WERI-Rb-1 (cell line): ENCODE measurements at regions not wholly inside any gene's neighbourhood (a gene's known extent, or its start where the extent isn't known, plus 50 kb on each side); places are given as distances from the start of the nearest gene placed in this dataset.

Source experiments
- DNase-seq: peaks from one replicate; pipeline ENCODE4 v3.0.0-alpha.2; 2020
- H3K27ac ChIP-seq: fragments of 250-450 bp; sonication (Bioruptor Pico); 2 replicates; pipeline ENCODE4 v1.5.1; 2020; ENCODE audit warnings: mild to moderate bottlenecking, moderate library complexity
- H3K27me3 ChIP-seq: fragments of 250-450 bp; sonication (Bioruptor Pico); 2 replicates; pipeline ENCODE4 v1.5.1; 2021; ENCODE audit warnings: mild to moderate bottlenecking, low read depth, moderate library complexity; ENCODE audit not compliant: insufficient read depth, severe bottlenecking
- H3K36me3 ChIP-seq: fragments of 250-450 bp; sonication (Bioruptor Pico); 2 replicates; pipeline ENCODE4 v1.5.1; 2020; ENCODE audit warnings: mild to moderate bottlenecking, moderate library complexity
- H3K4me3 ChIP-seq: 2 replicates; pipeline ENCODE4 v1.5.1; 2011; ENCODE audit warnings: low read depth, mild to moderate bottlenecking, control low read depth, low read length
- H3K9me3 ChIP-seq: fragments of 250-450 bp; sonication (Bioruptor Pico); 2 replicates; pipeline ENCODE4 v1.5.1; 2021; ENCODE audit warnings: mild to moderate bottlenecking, moderate library complexity; ENCODE audit not compliant: severe bottlenecking
- CTCF ChIP-seq: IDR thresholded peaks from 2 replicates; pipeline ENCODE4 v1.5.1; 2011; ENCODE audit warnings: low read depth, mild to moderate bottlenecking, control low read depth, inconsistent platforms, low read length

GRCh38 chr1:116207126-116207735 lies 96.0 kb downstream of the MAB21L3 start:
- Histone ChIP-seq H3K9me3 (no peaks in the 10 kb centered on the region), H3K4me3 (no peak overlapping the region), H3K36me3 (no peaks in the 10 kb centered on the region), H3K27me3 (no peaks in the 10 kb centered on the region), H3K27ac (no peak overlapping the region)
- no peak for TF ChIP-seq CTCF
- no peak for DNase-seq

- no peak for TF ChIP-seq CTCF
Measured at GRCh38 chr1:116208136-116208535, 96.9 kb downstream of the MAB21L3 start.

GRCh38 chr1:116211294-116211693 lies 100.1 kb downstream of the MAB21L3 start:
- Histone ChIP-seq H3K27ac (no peak overlapping the region), H3K27me3 (no peaks in the 10 kb centered on the region), H3K9me3 (peaks cover 3% of the 10 kb centered on the region), H3K36me3 (no peaks in the 10 kb centered on the region), H3K4me3 (no peak overlapping the region)
- DNase-seq: no peak
- TF ChIP-seq CTCF: no peak

More at GRCh38 chr1:116208136-116208535, 96.9 kb downstream of the MAB21L3 start:
- Histone ChIP-seq H3K4me3 (no peak overlapping the region), H3K9me3 (peaks cover 3% of the 10 kb centered on the region), H3K27ac (no peak overlapping the region), H3K36me3 (no peaks in the 10 kb centered on the region), H3K27me3 (no peaks in the 10 kb centered on the region)
- DNase-seq: no peak

- H3K27me3 ChIP-seq: no peaks in the 10 kb centered on the region
- no peaks in the 10 kb centered on the region for H3K36me3 ChIP-seq
- DNase-seq: peak; percentile 12
- H3K27ac ChIP-seq: no peak overlapping the region
- no peaks in the 10 kb centered on the region for H3K9me3 ChIP-seq
- H3K4me3 ChIP-seq: no peak overlapping the region
- no peak for TF ChIP-seq CTCF
Measured at GRCh38 chr1:116218922-116219321, 107.7 kb downstream of the MAB21L3 start.

- TF ChIP-seq CTCF: no peak
Measured at GRCh38 chr1:116219651-116220434, 108.6 kb downstream of the MAB21L3 start.

More at GRCh38 chr1:116219651-116220434, 108.6 kb downstream of the MAB21L3 start:
- Histone ChIP-seq H3K4me3 (no peak overlapping the region), H3K36me3 (no peaks in the 10 kb centered on the region), H3K27me3 (no peaks in the 10 kb centered on the region), H3K27ac (no peak overlapping the region), H3K9me3 (no peaks in the 10 kb centered on the region)
- DNase-seq: no peak
